ENCODE measurements at regions not wholly inside any gene's neighbourhood (a gene's known extent, or its start where the extent isn't known, plus 50 kb on each side); places are given as distances from the start of the nearest gene placed in this dataset.

DNA sequence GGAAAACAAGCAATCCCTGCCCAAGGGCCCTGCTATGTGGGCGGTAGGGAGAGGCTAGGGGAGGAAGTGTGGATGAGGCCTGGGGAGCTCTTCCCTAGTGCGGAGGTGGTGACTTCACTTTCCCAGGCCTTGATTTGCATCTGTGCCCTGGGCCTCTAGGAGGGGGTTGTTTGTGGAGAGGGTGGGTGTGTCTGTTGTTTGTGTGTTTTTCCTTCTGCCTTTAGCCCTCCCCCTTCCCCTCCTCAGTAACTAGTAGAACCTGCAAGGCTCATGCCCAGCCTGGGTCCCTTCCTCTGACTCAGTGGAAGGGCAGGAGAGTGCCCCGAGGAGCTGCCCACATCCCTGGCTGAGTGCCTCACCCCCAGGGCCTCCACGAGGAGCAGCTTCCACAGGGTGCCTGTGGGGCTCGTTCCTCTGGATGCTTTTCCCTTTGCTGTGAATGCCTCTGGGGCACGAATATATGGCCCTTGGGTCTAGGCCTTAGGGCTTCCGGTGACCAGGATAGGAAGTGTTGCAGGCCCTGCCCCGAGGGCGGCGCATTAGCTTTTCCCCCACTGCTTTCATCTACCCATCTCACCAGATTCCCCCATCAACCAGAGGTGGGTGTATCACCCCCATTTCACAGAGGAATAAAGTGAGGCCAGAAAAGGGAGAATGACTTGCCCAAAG is 89.4 kb upstream of the DUSP5 start:
- TF ChIP-seq CTCF (IDR thresholded peaks at IDR 0.05; ENCODE audit: low read length), result no peak
- no peak for TF ChIP-seq EZH2 (IDR thresholded peaks at IDR 0.05; ENCODE audit: borderline replicate concordance, low read length)

All from OCI-LY1 (cell line).